GM18858 (cell line): ENCODE measurements at regions not wholly inside any gene's neighbourhood (a gene's known extent, or its start where the extent isn't known, plus 50 kb on each side); places are given as distances from the start of the nearest gene placed in this dataset.
"Not testable (repeated sequence)": the region's sequence is repeated elsewhere in the genome, so short reads cannot be mapped to it uniquely, and the experiment has no call there.

ENCODE experiments used
- ATAC-seq: cut with Tn5 transposase; IDR thresholded peaks from one replicate; pipeline ENCODE4 v1.9.1; 2021; ENCODE audit not compliant: unreplicated experiment

GRCh38 chr13:109941951-109942350 is 155.6 kb upstream of the IRS2 start:
- ATAC-seq = no peak

DNA sequence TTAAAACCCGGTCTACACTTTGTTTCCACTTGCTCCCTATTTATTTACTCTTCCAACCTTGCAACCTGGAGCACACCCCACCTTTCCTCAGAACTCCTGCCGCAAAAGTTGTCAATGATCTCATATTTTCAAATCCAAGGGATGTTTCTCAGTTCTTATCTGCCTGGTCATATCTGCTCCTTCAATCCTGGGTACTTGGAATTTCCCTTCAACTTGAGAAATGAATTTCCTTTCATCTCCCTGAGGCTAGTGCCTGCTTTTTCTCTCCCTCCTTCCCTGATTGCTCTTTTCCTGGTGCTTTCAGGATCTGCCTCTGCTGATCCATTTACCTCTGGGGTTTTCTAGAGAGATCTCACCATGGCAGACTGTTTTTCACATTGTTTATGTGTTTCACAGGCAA is 154.8 kb upstream of the IRS2 start:
- no peak for ATAC-seq

DNA sequence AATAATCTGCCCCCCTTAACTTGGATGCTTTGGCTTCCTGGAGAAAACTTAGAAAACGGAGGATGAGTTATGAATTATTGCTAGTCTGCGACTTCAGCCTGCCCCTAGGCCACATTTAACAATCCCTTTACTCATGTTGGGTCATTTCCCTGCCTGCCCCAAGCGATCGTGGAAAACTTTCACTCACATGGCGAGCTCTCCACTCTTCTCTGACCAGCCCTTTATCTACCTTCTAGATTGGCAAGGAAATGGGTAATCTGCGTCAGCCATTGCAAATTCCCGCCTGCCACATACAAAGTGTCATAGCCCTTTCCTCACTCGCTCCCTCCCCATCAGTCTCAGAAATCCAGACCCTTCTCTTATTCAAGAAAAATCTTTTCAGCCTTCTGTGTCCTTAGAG is 154.3 kb upstream of the IRS2 start:
- no peak for ATAC-seq

DNA sequence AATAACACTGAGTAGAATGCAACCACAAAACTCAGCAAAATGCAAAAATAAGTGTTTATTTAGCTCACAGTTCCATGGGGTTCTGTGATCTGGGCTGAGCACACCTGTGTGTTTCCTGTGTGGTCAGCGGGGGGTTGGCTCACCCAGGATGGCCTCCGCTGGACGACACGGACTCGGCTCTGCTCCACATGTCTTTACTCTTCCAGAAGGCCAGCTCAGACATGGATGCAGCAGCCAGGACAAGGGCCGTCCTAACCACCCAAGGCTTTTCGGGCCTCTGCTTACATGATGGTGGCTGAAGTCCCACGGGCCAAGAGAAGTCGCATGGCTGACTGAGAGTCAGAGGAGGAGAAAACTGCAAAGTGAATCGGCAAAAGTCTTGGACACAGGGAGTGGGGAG is 153.5 kb upstream of the IRS2 start:
- no peak for ATAC-seq

DNA sequence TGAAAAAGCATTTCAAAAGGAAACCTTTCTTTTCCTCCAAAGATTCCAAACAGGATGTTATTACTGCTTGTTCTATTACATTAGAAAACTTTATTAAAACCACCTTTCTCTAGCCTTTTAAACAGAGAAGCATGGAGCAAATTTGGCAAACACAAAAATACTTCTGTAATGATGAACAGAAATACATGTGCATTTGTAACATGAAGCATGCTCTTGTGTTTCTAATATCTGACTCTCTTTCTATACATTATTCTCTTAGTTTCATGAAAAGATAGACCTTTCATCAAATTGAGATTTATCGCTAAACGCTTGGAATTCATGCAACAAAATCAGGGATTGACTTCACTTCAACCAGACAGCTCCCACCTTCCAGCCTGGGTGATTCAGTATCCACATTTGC is 152.8 kb upstream of the IRS2 start:
- no peak for ATAC-seq

GRCh38 chr13:109938255-109938936 is 152.0 kb upstream of the IRS2 start:
- ATAC-seq = no peak

- not testable (repeated sequence) for ATAC-seq
Measured at GRCh38 chr13:109934520-109934919, 148.1 kb upstream of the IRS2 start.

DNA sequence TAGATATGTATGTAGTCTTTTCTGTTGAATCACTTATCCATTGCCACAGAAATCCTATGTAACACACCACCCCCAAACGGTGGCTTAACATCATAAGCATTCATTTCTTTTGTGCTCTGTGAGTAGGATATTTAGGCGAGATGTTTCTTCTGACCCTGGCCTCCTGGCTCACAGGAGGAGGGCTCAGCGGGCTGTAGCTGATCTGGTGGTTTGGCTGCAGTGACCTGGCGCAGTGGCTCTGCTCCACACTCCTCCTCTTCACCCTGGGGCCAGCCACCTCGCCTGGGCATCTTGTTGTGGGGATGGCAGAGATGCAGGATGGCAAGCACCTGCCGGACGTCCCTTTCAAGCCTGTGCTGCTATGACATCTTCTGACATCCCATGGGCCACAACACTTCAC is 147.1 kb upstream of the IRS2 start:
- no peak for ATAC-seq

- no peak for ATAC-seq
Measured at GRCh38 chr13:109924376-109924775, 138.0 kb upstream of the IRS2 start.

DNA sequence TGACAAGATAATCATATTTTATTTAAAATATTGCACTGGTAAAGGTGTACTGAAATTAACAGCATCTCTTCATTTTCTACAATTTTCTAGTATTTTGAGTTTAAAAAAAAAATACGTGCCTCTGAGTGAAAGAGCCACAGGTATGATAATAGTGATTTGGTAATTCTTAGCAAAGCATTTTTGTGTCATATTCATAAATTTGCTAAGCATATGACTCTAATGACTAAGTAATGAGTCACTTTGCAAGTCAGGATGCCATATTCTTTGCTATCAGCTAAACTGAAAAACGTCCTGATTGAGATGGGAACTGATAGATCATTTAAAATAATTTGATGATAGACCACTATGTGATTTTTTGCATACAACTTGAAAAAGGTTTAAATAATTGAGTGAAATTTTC is 136.1 kb upstream of the IRS2 start:
- no peak for ATAC-seq

- no peak for ATAC-seq
Measured at GRCh38 chr13:109919715-109920375, 133.5 kb upstream of the IRS2 start.

- no peak for ATAC-seq
Measured at GRCh38 chr13:109918179-109918711, 131.9 kb upstream of the IRS2 start.

DNA sequence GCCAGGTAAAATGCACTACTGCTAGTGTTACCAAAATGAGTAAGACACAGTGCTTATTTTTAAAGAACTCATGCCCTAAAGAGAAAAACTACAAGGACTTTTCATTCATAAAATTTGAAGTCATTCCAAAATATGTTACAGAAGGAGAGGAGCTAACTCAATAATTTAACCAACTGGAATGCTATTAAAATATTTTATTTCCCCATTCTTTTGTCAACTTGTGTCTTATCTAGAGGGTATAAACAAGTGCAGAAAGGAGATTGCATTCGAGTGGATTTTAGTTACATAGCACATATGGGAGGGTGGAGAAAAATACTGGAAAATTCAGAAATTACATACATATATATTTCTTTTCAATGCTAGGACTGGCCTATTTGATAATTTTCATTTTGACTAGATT is 131.0 kb upstream of the IRS2 start:
- ATAC-seq = no peak

DNA sequence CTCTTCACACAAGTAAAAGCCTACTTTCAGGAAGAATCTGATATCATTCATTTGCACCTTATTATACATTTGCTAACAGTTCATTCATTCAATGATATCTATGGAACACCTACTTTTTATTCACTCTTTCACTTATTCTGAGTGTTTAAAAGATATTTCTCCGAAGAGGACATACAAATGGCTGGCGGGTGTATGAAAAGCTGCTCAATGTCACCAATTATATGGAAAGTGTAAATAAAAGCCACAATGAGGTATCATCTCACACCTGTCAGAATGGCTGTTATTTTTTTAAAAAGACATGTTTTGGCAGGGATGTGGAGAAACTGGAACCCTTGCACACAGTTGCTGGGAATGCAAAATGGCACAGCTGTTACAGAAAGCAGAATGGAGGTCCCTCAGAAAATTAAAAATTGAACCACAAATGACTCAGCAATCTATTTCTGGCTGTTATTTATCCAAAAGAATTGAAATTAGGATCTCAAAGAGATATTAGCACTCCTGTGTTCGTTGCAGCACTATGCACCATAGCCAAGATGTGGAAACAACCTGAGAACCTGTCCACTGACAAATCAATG is 127.6 kb upstream of the IRS2 start:
- no peak for ATAC-seq

- no peak for ATAC-seq
Measured at GRCh38 chr13:109913186-109913585, 126.8 kb upstream of the IRS2 start.

GRCh38 chr13:109910194-109910593 is 123.8 kb upstream of the IRS2 start:
- no peak for ATAC-seq

DNA sequence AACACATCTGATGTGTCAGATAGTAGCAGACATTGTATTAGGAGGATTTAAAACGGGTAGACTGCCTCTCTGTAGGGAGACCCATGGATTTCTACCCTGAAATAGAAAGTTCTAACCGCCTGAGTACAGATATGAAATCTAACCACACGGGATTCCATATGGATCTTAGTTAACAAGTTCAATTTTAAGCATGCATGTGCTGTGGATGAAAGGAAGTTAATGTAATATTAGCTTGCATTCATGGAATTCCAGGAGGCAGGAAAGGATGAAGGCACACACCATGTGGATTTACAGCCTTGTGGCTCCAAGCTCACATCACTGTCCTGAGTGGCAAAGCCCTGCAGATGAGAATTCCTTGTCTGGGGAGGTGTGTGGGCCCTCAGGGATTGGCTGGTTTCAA is 120.6 kb upstream of the IRS2 start:
- ATAC-seq = no peak

- no peak for ATAC-seq
Measured at GRCh38 chr13:109904218-109904617, 117.8 kb upstream of the IRS2 start.

- ATAC-seq = no peak
Measured at GRCh38 chr13:109900741-109901140, 114.4 kb upstream of the IRS2 start.

GRCh38 chr13:109900320-109900719 is 113.9 kb upstream of the IRS2 start:
- no peak for ATAC-seq

DNA sequence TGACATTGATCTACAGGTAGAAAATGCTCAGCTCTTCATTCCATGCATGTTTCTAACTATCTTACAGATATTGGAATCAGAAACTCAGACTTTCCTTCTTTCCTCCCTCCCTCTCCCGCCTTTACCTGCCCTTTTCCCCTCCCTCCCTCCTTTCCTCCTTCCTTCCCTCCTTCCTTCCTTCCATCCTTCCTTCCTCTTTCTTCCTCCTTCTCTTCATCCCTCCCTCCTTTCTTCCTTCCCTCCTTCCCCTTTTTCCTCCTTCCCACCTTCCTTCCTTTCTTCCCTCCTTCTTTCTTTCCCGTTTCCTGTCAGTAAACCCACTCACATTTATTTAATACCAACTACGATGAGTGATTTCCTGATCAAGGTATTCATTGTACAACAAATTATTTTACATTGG is 113.4 kb upstream of the IRS2 start:
- no peak for ATAC-seq

DNA sequence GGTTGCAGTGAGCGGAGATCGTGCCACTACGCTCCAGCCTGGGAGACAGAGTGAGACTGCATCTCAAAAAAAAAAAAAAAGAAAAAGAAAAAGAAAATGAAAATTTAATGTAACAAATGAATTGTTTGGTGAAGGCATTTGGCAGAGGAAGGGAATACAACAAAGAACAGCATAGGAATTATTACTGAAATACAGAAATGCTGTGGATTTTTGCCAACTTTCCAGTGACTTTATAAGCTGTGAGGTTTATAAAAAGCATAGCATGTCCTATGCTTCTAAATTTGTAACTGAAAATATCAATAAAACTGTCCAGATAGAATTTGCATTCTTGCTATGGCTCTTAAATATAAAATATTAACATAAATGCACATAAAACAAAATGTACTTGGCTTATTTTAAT is 112.9 kb upstream of the IRS2 start:
- no peak for ATAC-seq
